OCI-LY1 (cell line): ENCODE measurements at regions not wholly inside any gene's neighbourhood (a gene's known extent, or its start where the extent isn't known, plus 50 kb on each side); places are given as distances from the start of the nearest gene placed in this dataset.

Experiments
- EZH2 ChIP-seq: fragments of 200-600 bp; sonication (generic), shearing (Covaris generic); IDR thresholded peaks from 2 replicates; pipeline ENCODE4 v1.8.0; 2017; ENCODE audit warnings: borderline replicate concordance, mixed run types, mild to moderate bottlenecking, antibody characterized with exemption, low read length, moderate library complexity, mixed read lengths
- TF ChIP-seq, protein P1 (sequence below): fragments of 200-600 bp; sonication (generic), shearing (Covaris generic); IDR thresholded peaks from 2 replicates; pipeline ENCODE4 v1.5.1; 2017; ENCODE audit warnings: mild to moderate bottlenecking, antibody characterized with exemption, low read length, moderate library complexity, mixed read lengths

DNA sequence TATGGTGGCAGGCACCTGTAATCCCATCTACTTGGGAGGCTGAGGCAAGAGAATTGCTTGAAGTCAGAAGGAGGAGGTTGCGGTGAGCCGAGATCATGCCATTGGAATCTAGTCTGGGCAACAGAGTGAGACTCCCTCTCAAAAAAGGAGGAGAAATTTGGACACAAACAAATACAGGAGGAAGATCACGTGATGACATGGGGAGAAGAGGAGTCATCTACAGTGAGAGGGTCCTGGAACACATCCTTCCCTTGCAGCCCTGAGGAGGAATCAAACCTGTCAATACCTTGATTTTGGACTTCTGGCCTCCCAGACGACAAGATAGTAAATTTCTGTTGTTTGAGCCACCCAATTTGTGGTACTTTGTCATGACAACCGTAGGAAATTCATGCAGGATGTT, 671.9 kb upstream of the EEF2KMT start:
- TF ChIP-seq, protein P1, sequence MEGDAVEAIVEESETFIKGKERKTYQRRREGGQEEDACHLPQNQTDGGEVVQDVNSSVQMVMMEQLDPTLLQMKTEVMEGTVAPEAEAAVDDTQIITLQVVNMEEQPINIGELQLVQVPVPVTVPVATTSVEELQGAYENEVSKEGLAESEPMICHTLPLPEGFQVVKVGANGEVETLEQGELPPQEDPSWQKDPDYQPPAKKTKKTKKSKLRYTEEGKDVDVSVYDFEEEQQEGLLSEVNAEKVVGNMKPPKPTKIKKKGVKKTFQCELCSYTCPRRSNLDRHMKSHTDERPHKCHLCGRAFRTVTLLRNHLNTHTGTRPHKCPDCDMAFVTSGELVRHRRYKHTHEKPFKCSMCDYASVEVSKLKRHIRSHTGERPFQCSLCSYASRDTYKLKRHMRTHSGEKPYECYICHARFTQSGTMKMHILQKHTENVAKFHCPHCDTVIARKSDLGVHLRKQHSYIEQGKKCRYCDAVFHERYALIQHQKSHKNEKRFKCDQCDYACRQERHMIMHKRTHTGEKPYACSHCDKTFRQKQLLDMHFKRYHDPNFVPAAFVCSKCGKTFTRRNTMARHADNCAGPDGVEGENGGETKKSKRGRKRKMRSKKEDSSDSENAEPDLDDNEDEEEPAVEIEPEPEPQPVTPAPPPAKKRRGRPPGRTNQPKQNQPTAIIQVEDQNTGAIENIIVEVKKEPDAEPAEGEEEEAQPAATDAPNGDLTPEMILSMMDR = no peak
- no peak for TF ChIP-seq EZH2
